Activated CD8-positive, alpha-beta memory T cell treated with anti-CD3 and anti-CD28 coated beads, Interleukin-2, amount 50 U/mL, for 24 hours (primary cell): ENCODE measurements at regions not wholly inside any gene's neighbourhood (a gene's known extent, or its start where the extent isn't known, plus 50 kb on each side); places are given as distances from the start of the nearest gene placed in this dataset.

ENCODE experiments used
- DNase-seq: peaks from one replicate; pipeline ENCODE4 v3.0.0-alpha.2; 2020; ENCODE audit errors: extremely low read depth

DNA sequence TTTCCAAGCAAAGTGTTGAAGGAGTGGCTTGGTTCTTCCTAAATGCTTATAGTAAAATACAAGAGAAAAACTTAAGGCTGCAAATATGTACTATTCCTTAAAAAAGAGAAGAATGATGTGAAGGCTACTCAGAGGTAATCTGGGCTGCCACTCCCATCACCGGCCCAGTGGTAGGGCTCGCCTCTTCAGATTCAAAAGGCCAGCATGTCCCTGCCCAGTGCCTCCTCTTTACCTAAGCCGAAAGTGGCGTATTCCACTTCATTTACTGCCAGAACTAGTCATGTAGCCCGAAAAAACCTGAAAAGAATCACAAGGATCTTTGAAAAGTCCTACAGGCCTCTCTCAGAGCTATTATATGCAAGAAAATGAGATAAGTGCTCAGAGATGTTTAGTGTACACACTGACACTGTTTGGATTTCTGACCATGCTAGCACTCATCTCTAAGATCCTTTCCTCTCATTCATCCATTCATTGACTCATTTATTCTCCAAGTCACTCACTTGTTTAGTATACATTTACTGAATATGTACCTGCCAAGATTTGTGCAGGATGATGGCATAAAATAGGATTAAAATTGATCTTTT lies 373.3 kb upstream of the THBS1 start:
- DNase-seq, result no peak

- DNase-seq, result no peak
Measured at GRCh38 chr15:39208187-39208586, 372.7 kb upstream of the THBS1 start.

DNA sequence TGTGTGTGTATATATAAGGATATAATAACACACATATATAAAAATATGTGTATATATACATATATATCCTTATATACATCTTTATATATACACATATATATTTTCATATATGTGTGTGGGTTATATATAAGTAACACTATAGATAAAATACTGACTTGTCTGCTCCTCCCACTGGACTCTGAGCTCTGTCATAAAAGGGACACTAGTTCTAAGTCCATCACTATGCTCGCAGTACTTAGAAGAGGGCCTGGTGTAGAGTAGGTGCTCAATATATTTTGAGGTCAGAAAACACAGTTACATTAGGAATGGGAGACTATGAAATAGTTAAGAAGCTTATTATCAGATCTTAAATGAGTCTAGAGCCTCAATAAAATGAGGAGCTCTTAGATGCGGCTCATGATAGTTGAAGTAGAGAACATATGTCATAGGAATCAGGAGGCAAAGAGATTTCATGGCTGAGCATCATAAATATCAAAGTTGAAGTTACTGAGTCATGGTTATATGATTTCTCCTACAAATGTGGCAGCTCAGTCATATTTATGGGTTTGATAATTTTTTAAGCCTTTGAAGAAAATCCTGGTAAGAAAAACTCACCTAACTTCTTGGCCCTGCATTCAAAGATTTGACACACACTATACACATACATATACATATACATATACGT lies 371.2 kb upstream of the THBS1 start:
- DNase-seq, result no peak

- DNase-seq, result no peak
Measured at GRCh38 chr15:39211108-39211979, 369.5 kb upstream of the THBS1 start.

- no peak for DNase-seq
Measured at GRCh38 chr15:39213385-39213840, 367.5 kb upstream of the THBS1 start.

- no peak for DNase-seq
Measured at GRCh38 chr15:39215015-39215414, 365.9 kb upstream of the THBS1 start.

- no peak for DNase-seq
Measured at GRCh38 chr15:39216816-39217215, 364.1 kb upstream of the THBS1 start.

DNA sequence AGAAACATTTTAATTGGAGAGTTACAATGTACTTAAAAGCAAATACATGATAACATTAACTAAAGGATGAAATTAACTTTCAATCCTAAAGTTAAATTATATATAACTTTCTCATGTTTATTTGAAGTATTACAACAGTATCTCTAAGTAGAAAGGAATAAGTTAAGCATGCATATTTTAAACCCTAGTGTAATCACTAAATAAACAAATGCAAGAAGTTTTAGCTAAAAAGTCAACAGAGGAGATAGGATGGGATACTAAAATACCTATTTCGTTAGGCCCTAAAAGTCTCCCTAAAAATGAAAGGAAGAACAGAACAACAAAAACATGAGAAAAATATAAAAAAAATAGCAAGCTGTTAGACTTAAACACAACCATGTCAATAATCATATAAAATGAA lies 361.3 kb upstream of the THBS1 start:
- DNase-seq, result no peak

DNA sequence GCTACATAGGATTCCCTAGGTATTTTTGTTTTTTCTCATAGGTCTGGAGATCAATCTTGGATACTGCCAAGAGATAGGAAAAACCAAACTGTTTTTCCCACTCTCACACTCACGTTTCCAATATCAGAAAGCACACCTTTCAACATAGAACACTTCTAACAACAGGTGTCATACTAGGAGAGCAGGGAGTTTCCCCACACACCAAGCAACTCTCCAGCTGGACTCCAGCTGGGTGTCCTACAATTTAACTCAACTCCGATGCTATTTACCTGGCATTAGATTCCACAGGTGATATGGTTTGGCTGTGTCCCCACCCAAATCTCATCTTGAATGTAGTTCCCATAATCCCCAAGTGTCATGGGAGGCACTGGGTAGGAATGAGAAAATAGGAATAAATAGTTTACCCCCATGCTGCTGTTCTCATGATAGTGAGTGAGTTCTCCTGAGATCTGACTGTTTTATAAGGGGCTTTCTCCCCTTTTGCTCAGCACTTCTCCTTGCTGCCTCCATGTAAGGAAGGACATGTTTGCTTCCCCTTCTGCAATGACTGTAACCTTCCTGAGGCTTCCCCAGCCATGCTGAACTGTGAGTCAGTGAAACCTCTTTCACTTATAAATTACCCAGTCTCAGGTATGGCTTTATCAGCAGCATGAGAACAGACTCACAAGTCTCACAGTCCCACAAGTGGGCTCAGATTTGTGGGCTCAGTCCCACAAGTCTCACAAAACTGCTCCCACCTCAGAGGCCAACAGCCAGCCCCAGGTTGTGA lies 354.5 kb upstream of the THBS1 start:
- DNase-seq, result no peak

GRCh38 chr15:39227001-39227400 lies 353.9 kb upstream of the THBS1 start:
- DNase-seq, result no peak

- no peak for DNase-seq
Measured at GRCh38 chr15:39228889-39229288, 352.0 kb upstream of the THBS1 start.

DNA sequence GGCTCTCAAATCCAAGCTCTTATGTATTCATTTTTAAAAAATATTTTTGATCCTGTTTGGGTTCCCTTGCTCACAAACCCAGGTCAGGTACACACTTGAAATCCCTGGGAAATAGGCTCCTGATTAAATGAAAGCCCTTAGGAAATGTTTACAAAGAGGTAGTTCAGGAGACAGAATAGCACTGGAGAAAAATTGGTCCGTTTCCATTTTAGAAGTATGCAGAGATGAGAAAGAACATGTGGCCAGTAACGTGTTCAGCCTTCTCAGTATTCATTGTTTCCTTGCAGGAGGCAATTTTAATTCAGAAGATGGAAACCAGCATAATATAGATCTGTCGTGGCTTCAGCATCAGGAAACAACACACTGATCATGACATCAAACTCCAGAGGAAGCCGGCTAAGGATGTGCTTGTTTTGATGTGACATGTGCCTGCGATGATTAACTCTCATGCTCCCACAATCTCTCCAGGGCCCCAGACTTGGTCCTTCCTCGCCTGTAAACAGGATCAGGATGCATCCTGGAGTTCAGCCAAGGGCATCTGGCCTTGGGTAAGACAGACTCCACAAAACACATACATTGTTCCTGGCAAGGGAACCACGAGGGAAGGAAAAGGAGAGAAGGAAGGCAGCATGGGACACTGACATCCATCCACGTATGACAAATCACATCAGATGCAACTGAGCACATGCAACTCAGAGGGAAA lies 350.5 kb upstream of the THBS1 start:
- DNase-seq, result no peak

- no peak for DNase-seq
Measured at GRCh38 chr15:39230908-39231285, 350.0 kb upstream of the THBS1 start.

GRCh38 chr15:39232512-39232911 lies 348.4 kb upstream of the THBS1 start:
- DNase-seq, result no peak

GRCh38 chr15:39235084-39235795 lies 345.6 kb upstream of the THBS1 start:
- DNase-seq, result no peak

GRCh38 chr15:39236375-39236774 lies 344.5 kb upstream of the THBS1 start:
- DNase-seq, result no peak

DNA sequence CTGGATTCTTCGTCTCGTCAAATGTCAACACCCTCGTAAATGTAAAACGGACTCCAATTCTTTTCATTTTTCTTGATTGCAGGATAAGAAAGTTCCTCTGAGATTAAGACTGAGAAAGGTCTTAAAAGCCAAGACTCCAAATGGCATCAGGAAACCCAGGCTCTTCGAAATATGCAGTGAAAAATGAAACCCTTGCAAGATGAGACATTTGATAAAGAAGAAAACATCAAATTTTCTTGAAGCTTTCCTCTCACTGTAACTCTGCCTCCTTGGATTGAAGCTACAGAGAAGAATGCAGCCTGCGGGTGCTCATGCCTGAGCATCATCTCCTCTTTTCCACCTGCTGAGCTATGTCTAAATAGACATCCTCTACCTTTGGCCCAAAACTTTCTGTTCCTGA lies 342.4 kb upstream of the THBS1 start:
- DNase-seq, result no peak

GRCh38 chr15:39239562-39239961 lies 341.3 kb upstream of the THBS1 start:
- DNase-seq, result no peak

DNA sequence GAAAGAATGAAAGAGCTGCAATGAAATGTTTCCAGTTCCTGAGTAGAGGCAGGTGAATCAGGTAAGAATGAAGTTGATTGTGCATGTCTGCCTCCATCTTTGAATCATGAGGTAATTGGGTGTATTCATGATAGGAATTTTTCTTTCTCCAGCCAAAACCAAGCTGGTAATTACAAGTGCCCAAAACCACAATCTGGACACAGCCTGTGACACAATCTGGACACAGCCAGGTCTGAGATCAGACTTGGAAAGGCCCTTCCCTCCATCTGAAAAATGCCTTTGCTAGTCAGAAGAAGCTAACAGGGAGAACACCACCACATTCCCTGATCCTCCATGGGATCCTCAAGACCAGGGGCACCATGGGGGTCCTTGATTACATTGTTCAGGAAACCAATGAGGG lies 338.5 kb upstream of the THBS1 start:
- no peak for DNase-seq

DNA sequence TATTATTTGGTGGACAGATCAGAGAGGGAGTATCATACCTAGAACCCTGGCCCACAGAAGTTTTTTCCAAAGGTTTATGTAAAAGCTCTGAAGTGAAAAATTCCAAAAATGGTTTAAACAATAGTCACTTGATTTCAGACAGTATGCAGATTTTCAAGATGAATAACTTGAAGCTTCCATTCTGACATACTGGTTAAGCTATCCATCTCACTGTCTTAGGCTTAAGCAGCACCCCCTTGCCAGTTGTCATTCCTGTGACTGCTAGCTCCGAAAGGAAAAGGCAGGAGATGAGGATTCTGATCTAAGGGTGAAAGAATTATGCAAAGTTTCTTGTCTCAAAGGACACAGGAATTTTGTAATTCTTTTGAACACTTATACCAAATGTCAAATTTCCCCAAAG lies 337.5 kb upstream of the THBS1 start:
- DNase-seq, result no peak

GRCh38 chr15:39244776-39245175 lies 336.1 kb upstream of the THBS1 start:
- no peak for DNase-seq
